GM18499 (cell line): ENCODE measurements at regions not wholly inside any gene's neighbourhood (a gene's known extent, or its start where the extent isn't known, plus 50 kb on each side); places are given as distances from the start of the nearest gene placed in this dataset.
"Not testable (repeated sequence)": the region's sequence is repeated elsewhere in the genome, so short reads cannot be mapped to it uniquely, and the experiment has no call there.

Source experiments
- ATAC-seq: cut with Tn5 transposase; IDR thresholded peaks from one replicate; pipeline ENCODE4 v1.9.1; 2021; ENCODE audit warnings: moderate number of reproducible peaks; ENCODE audit not compliant: insufficient read depth, unreplicated experiment

- no peak for ATAC-seq
Observed at GRCh38 chr3:181610083-181610972, 101.4 kb upstream of the SOX2 start.

- ATAC-seq: no peak
Observed at GRCh38 chr3:181609030-181609767, 102.5 kb upstream of the SOX2 start.

- no peak for ATAC-seq
Observed at GRCh38 chr3:181604267-181604666, 107.5 kb upstream of the SOX2 start.

- ATAC-seq: no peak
Observed at GRCh38 chr3:181596126-181596525, 115.6 kb upstream of the SOX2 start.

- ATAC-seq: not testable (repeated sequence)
Observed at GRCh38 chr3:181590939-181591338, 120.8 kb upstream of the SOX2 start.

GRCh38 chr3:181582619-181583018, 129.1 kb upstream of the SOX2 start:
- no peak for ATAC-seq

- ATAC-seq: no peak
Observed at GRCh38 chr3:181581656-181582055, 130.1 kb upstream of the SOX2 start.

GRCh38 chr3:181578743-181579142, 133.0 kb upstream of the SOX2 start:
- ATAC-seq: no peak

GRCh38 chr3:181572432-181572831, 139.3 kb upstream of the SOX2 start:
- ATAC-seq: no peak

- no peak for ATAC-seq
Observed at GRCh38 chr3:181570472-181570871, 141.3 kb upstream of the SOX2 start.

GRCh38 chr3:181569356-181569940, 142.3 kb upstream of the SOX2 start:
- ATAC-seq: no peak

GRCh38 chr3:181568693-181569092, 143.0 kb upstream of the SOX2 start:
- no peak for ATAC-seq

GRCh38 chr3:181568248-181568647, 143.5 kb upstream of the SOX2 start:
- no peak for ATAC-seq

GRCh38 chr3:181567311-181568075, 144.2 kb upstream of the SOX2 start:
- ATAC-seq: no peak

GRCh38 chr3:181565416-181565815, 146.3 kb upstream of the SOX2 start:
- no peak for ATAC-seq

GRCh38 chr3:181564222-181564621, 147.5 kb upstream of the SOX2 start:
- ATAC-seq: no peak

- ATAC-seq: no peak
Observed at GRCh38 chr3:181561139-181562031, 150.3 kb upstream of the SOX2 start.

GRCh38 chr3:181558870-181559269, 152.9 kb upstream of the SOX2 start:
- ATAC-seq: no peak

- ATAC-seq: no peak
Observed at GRCh38 chr3:181555681-181556080, 156.0 kb upstream of the SOX2 start.
